ENCODE measurements at regions not wholly inside any gene's neighbourhood (a gene's known extent, or its start where the extent isn't known, plus 50 kb on each side); places are given as distances from the start of the nearest gene placed in this dataset.

DNA sequence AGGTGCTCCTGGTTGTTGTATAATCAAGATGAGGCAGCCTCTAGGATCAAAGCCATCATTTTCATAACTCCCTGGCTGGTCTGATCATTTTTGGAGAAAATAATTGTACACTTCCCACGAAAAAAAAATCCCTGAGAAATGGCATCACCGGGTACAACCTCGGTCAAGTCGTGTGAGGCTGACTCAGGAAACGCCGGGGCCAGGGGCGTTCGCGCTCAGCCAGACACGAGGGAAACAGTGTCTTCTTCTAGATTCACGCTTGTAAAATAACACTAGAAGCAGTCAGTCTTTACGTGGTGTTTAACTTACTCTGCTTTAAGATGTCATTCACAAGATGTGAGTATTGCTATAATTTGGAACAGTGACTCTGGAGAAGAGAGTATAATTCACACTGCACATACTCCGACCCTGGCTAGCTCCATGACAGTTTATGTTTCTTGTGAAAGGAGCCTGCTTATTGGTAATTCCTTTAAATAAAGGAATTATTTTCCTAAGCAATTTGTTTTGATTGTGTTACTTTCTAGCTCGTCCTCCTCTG, 109.0 kb upstream of the SOX1 start:
- Histone ChIP-seq H3K9me2 (no peaks in the 10 kb centered on the region), H3K79me2 (ENCODE audit: insufficient read depth) (no peaks in the 10 kb centered on the region), H3K4me2 (no peak overlapping the region), H3K9ac (no peak overlapping the region), H3K27ac (ENCODE audit: low read depth in 2 of 2, low read length in 1 of 2) (no peak overlapping the region), H3K36me3 (replicated peaks in 1 of 2; ENCODE audit: control insufficient read depth in 1 of 2, insufficient read depth in 2 of 2, low read length in 1 of 2) (no peaks in the 10 kb centered on the region), H3F3A (replicated peaks; ENCODE audit: insufficient read depth) (no peaks in the 10 kb centered on the region), H3K27me3 (ENCODE audit: insufficient read depth) (peaks cover 5% of the 10 kb centered on the region; the same call in 1 of the 2 replicates), H3K4me1 (ENCODE audit: control insufficient read depth in 1 of 2, insufficient read depth in 2 of 2, low read depth in 1 of 2, low read length in 1 of 2) (no peaks in the 10 kb centered on the region), H3K9me3 (no peaks in the 10 kb centered on the region), H2AFZ (ENCODE audit: low read depth) (no peak overlapping the region), H4K20me1 (ENCODE audit: insufficient read depth) (no peaks in the 10 kb centered on the region), H3K4me3 (ENCODE audit: low read depth in 2 of 2, low read length in 1 of 2) (no peak overlapping the region)
- no peak for DNase-seq
- 15% methylated on average over 14 of the region's 14 CpGs for WGBS (ENCODE audit: low lambda C conversion rate)
- POLR2A ChIA-PET, result no interaction called here
- TF ChIP-seq RFX5 (IDR thresholded peaks at IDR 0.05; ENCODE audit: low read length) (no peak), EZH2phosphoT487 (IDR thresholded peaks at IDR 0.05; ENCODE audit: borderline replicate concordance, low read depth) (no peak), RAD21 (IDR thresholded peaks at IDR 0.05; ENCODE audit: low read length) (no peak), RXRA (IDR thresholded peaks at IDR 0.05; ENCODE audit: borderline replicate concordance, low read depth) (no peak), TCF12 (IDR thresholded peaks at IDR 0.05) (no peak), GABPA (IDR thresholded peaks at IDR 0.05; ENCODE audit: low read depth) (no peak), JUND (IDR thresholded peaks at IDR 0.05) (no peak)
- CTCF ChIA-PET, result interaction anchor here (0.6 kb wide), 1 partner anchor 23 kb away, joined by 3 read pairs; no protein-coding TSS in a partner anchor

GRCh38 chr13:111958612-111959395, 108.1 kb upstream of the SOX1 start:
- Histone ChIP-seq H3K4me2 (no peak overlapping the region), H4K20me1 (ENCODE audit: insufficient read depth) (no peaks in the 10 kb centered on the region), H3F3A (replicated peaks; ENCODE audit: insufficient read depth) (no peaks in the 10 kb centered on the region), H3K4me3 (ENCODE audit: low read depth in 2 of 2, low read length in 1 of 2) (no peak overlapping the region), H3K27me3 (ENCODE audit: insufficient read depth) (peaks cover 5% of the 10 kb centered on the region; the same call in 1 of the 2 replicates), H3K9me2 (no peaks in the 10 kb centered on the region), H3K36me3 (replicated peaks in 1 of 2; ENCODE audit: control insufficient read depth in 1 of 2, insufficient read depth in 2 of 2, low read length in 1 of 2) (no peaks in the 10 kb centered on the region), H3K79me2 (ENCODE audit: insufficient read depth) (no peaks in the 10 kb centered on the region), H3K4me1 (ENCODE audit: control insufficient read depth in 1 of 2, insufficient read depth in 2 of 2, low read depth in 1 of 2, low read length in 1 of 2) (no peaks in the 10 kb centered on the region), H3K9ac (no peak overlapping the region), H2AFZ (ENCODE audit: low read depth) (no peak overlapping the region), H3K27ac (ENCODE audit: low read depth in 2 of 2, low read length in 1 of 2) (no peak overlapping the region), H3K9me3 (no peaks in the 10 kb centered on the region)
- DNase-seq, result no peak
- TF ChIP-seq RXRA (IDR thresholded peaks at IDR 0.05; ENCODE audit: borderline replicate concordance, low read depth) (no peak), JUND (IDR thresholded peaks at IDR 0.05) (no peak), NFIC (IDR thresholded peaks at IDR 0.05; ENCODE audit: borderline replicate concordance) (no peak), MXI1 (IDR thresholded peaks at IDR 0.05; ENCODE audit: low read depth, low read length) (no peak), ELF1 (IDR thresholded peaks at IDR 0.05) (no peak), YY1 (IDR thresholded peaks at IDR 0.05; ENCODE audit: low read depth) (no peak), GATA2 (CRISPR knock-in tag; IDR thresholded peaks at IDR 0.05) (no peak), RAD21 (IDR thresholded peaks at IDR 0.05; ENCODE audit: low read length) (no peak), MAX (IDR thresholded peaks at IDR 0.05; ENCODE audit: low read depth) (no peak), USF1 (IDR thresholded peaks at IDR 0.05; ENCODE audit: borderline replicate concordance, low read depth) (no peak), FOXM1 (IDR thresholded peaks at IDR 0.05; ENCODE audit: low read depth) (no peak), SIN3A (IDR thresholded peaks at IDR 0.05; ENCODE audit: borderline replicate concordance, low read depth, low read length) (no peak)
- TF ChIP-seq, protein P1, sequence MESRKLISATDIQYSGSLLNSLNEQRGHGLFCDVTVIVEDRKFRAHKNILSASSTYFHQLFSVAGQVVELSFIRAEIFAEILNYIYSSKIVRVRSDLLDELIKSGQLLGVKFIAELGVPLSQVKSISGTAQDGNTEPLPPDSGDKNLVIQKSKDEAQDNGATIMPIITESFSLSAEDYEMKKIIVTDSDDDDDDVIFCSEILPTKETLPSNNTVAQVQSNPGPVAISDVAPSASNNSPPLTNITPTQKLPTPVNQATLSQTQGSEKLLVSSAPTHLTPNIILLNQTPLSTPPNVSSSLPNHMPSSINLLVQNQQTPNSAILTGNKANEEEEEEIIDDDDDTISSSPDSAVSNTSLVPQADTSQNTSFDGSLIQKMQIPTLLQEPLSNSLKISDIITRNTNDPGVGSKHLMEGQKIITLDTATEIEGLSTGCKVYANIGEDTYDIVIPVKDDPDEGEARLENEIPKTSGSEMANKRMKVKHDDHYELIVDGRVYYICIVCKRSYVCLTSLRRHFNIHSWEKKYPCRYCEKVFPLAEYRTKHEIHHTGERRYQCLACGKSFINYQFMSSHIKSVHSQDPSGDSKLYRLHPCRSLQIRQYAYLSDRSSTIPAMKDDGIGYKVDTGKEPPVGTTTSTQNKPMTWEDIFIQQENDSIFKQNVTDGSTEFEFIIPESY (IDR thresholded peaks at IDR 0.05; ENCODE audit: borderline replicate concordance, low read depth), result no peak
- TF ChIP-seq, protein P2, sequence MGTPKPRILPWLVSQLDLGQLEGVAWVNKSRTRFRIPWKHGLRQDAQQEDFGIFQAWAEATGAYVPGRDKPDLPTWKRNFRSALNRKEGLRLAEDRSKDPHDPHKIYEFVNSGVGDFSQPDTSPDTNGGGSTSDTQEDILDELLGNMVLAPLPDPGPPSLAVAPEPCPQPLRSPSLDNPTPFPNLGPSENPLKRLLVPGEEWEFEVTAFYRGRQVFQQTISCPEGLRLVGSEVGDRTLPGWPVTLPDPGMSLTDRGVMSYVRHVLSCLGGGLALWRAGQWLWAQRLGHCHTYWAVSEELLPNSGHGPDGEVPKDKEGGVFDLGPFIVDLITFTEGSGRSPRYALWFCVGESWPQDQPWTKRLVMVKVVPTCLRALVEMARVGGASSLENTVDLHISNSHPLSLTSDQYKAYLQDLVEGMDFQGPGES (IDR thresholded peaks at IDR 0.05; ENCODE audit: low read depth, low read length), result no peak
- CTCF ChIA-PET, result interaction anchor here (0.6 kb wide), 1 partner anchor 22 kb away, joined by 3 read pairs; no protein-coding TSS in a partner anchor
- POLR2A ChIA-PET, result no interaction called here
- WGBS (ENCODE audit: low lambda C conversion rate), result 4% methylated on average over 9 of the region's 11 CpGs

All from SK-N-SH (cell line).